ENCODE measurements at regions not wholly inside any gene's neighbourhood (a gene's known extent, or its start where the extent isn't known, plus 50 kb on each side); places are given as distances from the start of the nearest gene placed in this dataset.

DNA sequence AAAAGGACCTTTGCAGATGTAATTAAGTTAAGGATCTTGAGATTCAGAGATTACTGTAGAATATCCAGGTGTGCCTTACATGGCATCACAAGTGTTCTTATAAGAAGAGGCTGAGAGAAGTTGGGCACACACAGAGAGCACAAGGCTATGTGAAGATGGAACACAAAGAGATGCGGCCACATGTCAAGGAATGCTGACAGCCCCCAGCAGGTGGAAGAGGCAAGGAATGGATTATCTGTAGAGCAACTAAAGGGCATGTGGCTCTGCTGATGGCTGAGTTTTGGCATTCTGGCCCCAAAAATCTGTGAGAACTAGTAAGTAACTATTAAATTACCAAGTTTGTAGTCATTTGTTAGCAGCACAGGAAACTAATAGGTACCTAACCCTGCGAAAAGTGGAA lies 640.7 kb upstream of the PCDH15 start:
- H4K5ac ChIP-seq (ENCODE audit: insufficient read length, low read depth, low read length) = no peak overlapping the region
- no peak overlapping the region for H2AK5ac ChIP-seq (ENCODE audit: low read depth, low read length)
- CTCF ChIA-PET (ENCODE audit: partially characterized antibody) = no interaction called here
- WGBS, 2 experiments (ENCODE audit: extremely low coverage in 1 of 2, insufficient coverage in 1 of 2, insufficient read length in 1 of 2, insufficient replicate concordance in 2 of 2, low coverage in 1 of 2, low lambda C conversion rate in 2 of 2, missing lambda C conversion rate in 1 of 2) = 89% methylated on average over 2 of the region's 2 CpGs; no CpG with 5 or more reads in 1 of the 2 experiments
- H4K91ac ChIP-seq (replicated peaks; ENCODE audit: insufficient read length, low read length) = no peak overlapping the region
- H2BK12ac ChIP-seq (ENCODE audit: low read depth, low read length) = no peak overlapping the region
- H3K27me3 ChIP-seq (replicated peaks in 1 of 4; ENCODE audit: control insufficient read depth in 3 of 4, extremely low read depth in 1 of 4, insufficient read depth in 3 of 4, low read length in 3 of 4) = no peaks in the 10 kb centered on the region
- no peak overlapping the region for H3K4me3 ChIP-seq (ENCODE audit: extremely low read depth in 1 of 4, insufficient read depth in 2 of 4, low read depth in 3 of 4, low read length in 4 of 4)
- no peak for FAIRE-seq
- TF ChIP-seq TAF7 (optimal IDR thresholded peaks at IDR 0.05; ENCODE audit: borderline replicate concordance, low read depth, low read length) (no peak), KDM4A (IDR thresholded peaks at IDR 0.05; ENCODE audit: low read depth, low read length, severe bottlenecking) (no peak)
- no peak overlapping the region for H2BK5ac ChIP-seq (ENCODE audit: low read depth, low read length)
- H2BK15ac ChIP-seq (ENCODE audit: low read length) = no peak overlapping the region
- peaks cover 0 to 4% of the 10 kb centered on the region in 2 experiments; a peak in 1 of 4 replicates for H3K9me3 ChIP-seq (ENCODE audit: insufficient read depth in 2 of 2, low read depth in 1 of 2, low read length in 1 of 2)
- no peaks in the 10 kb centered on the region for H4K20me1 ChIP-seq (replicated peaks in 1 of 2; ENCODE audit: control insufficient read depth in 1 of 2, insufficient read depth in 2 of 2, low read length in 2 of 2)
- H3K9ac ChIP-seq (replicated peaks in 1 of 4; ENCODE audit: extremely low read depth in 1 of 4, low read depth in 3 of 4, low read length in 3 of 4) = no peak overlapping the region
- no peak overlapping the region for H3K4ac ChIP-seq (replicated peaks; ENCODE audit: insufficient read length, low read depth, low read length)
- H3K56ac ChIP-seq (replicated peaks; ENCODE audit: insufficient read length, low read depth, low read length) = no peak overlapping the region
- H3K4me1 ChIP-seq (replicated peaks in 1 of 4; ENCODE audit: control insufficient read depth in 3 of 4, insufficient read depth in 4 of 4, low read length in 3 of 4) = no peaks in the 10 kb centered on the region
- H4K8ac ChIP-seq (ENCODE audit: extremely low read depth, insufficient read depth, low read length) = no peak overlapping the region
- no peaks in the 10 kb centered on the region for H3K36me3 ChIP-seq (ENCODE audit: control insufficient read depth in 2 of 4, insufficient read depth in 4 of 4, low read length in 3 of 4)
- no peak overlapping the region for H3K4me2 ChIP-seq (ENCODE audit: insufficient read depth in 1 of 2, low read depth in 2 of 2, low read length in 2 of 2)
- no peaks in the 10 kb centered on the region for H3K79me1 ChIP-seq (ENCODE audit: low read depth, low read length)
- no peaks in the 10 kb centered on the region for H3K23me2 ChIP-seq (ENCODE audit: low read depth, low read length)
- H2AFZ ChIP-seq (ENCODE audit: low read length) = no peak overlapping the region
- no peak for DNase-seq (ENCODE audit: low read depth in 1 of 2, low spot score in 2 of 2)
- H3K14ac ChIP-seq (ENCODE audit: insufficient read length) = no peak overlapping the region
- no peak overlapping the region for H2BK120ac ChIP-seq (replicated peaks; ENCODE audit: low read depth, low read length)
- H3K27ac ChIP-seq (ENCODE audit: low read depth, low read length) = no peak overlapping the region
- no peak overlapping the region for H3K18ac ChIP-seq (ENCODE audit: extremely low read depth, low read length)
- H2BK20ac ChIP-seq (ENCODE audit: low read length) = no peak overlapping the region
- no peaks in the 10 kb centered on the region for H3K79me2 ChIP-seq (ENCODE audit: control insufficient read depth in 1 of 2, insufficient read depth in 2 of 2, low read length in 2 of 2)
- POLR2A ChIA-PET (ENCODE audit: partially characterized antibody) = no interaction called here
- no peak overlapping the region for H3K23ac ChIP-seq (ENCODE audit: insufficient read length)

All from H1 (cell line).